Activated CD8-positive, alpha-beta memory T cell treated with anti-CD3 and anti-CD28 coated beads for 4 hours (primary cell): ENCODE measurements at regions not wholly inside any gene's neighbourhood (a gene's known extent, or its start where the extent isn't known, plus 50 kb on each side); places are given as distances from the start of the nearest gene placed in this dataset.
"Not testable (repeated sequence)": the region's sequence is repeated elsewhere in the genome, so short reads cannot be mapped to it uniquely, and the experiment has no call there.

Experiments
- DNase-seq, 2 donors: peaks; one replicate each; pipeline ENCODE4 v3.0.0-alpha.2; 2020; ENCODE audit warnings: low read depth in 2 of 2

GRCh38 chr3:8416965-8417364 lies 84.7 kb upstream of the LMCD1 start:
- no peak for DNase-seq

- no peak for DNase-seq
Observed at GRCh38 chr3:8420612-8421011, 81.0 kb upstream of the LMCD1 start.

- no peak for DNase-seq
Observed at GRCh38 chr3:8421267-8421666, 80.4 kb upstream of the LMCD1 start.

GRCh38 chr3:8421711-8422110 lies 79.9 kb upstream of the LMCD1 start:
- no peak for DNase-seq

GRCh38 chr3:8423307-8423706 lies 78.3 kb upstream of the LMCD1 start:
- DNase-seq, result no peak

GRCh38 chr3:8424281-8424680 lies 77.3 kb upstream of the LMCD1 start:
- no peak for DNase-seq

GRCh38 chr3:8436661-8437287 lies 64.8 kb upstream of the LMCD1 start:
- DNase-seq, result no peak

- DNase-seq, result no peak
Observed at GRCh38 chr3:8438507-8439079, 63.0 kb upstream of the LMCD1 start.

GRCh38 chr3:8440142-8440541 lies 61.5 kb upstream of the LMCD1 start:
- DNase-seq, result not testable (repeated sequence)

- no peak for DNase-seq
Observed at GRCh38 chr3:8441969-8442559, 59.6 kb upstream of the LMCD1 start.

GRCh38 chr3:8442993-8443650 lies 58.5 kb upstream of the LMCD1 start:
- no peak for DNase-seq

- DNase-seq, result no peak
Observed at GRCh38 chr3:8443829-8444791, 57.5 kb upstream of the LMCD1 start.

- no peak for DNase-seq
Observed at GRCh38 chr3:8444883-8445282, 56.7 kb upstream of the LMCD1 start.

GRCh38 chr3:8445861-8446260 lies 55.8 kb upstream of the LMCD1 start:
- DNase-seq, result no peak

GRCh38 chr3:8446845-8447244 lies 54.8 kb upstream of the LMCD1 start:
- no peak for DNase-seq

- DNase-seq, result no peak
Observed at GRCh38 chr3:8450618-8451017, 51.0 kb upstream of the LMCD1 start.

GRCh38 chr3:8451696-8452095 lies 49.9 kb upstream of the LMCD1 start:
- DNase-seq, result no peak
